ENCODE measurements at regions not wholly inside any gene's neighbourhood (a gene's known extent, or its start where the extent isn't known, plus 50 kb on each side); places are given as distances from the start of the nearest gene placed in this dataset.

DNA sequence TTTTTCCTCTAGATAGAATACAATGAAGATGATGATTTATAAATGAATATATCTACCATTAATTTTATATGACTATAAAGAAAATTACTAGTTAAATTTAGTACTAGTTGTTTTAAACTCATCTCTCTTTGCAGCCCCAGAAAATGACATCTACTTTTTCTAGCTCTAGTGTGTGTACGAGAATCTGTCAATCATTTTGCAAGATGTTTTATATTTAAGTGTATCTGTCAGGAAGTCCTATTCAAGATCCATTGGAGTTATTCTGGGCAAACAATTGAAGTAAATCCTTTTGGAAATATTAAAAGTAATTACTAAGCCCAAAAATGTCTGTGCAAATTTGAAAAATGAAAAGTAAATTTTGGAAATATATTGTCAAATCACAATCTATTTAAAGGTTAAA lies 144.3 kb upstream of the PCDH9 start:
- DNase-seq, result no peak

DNA sequence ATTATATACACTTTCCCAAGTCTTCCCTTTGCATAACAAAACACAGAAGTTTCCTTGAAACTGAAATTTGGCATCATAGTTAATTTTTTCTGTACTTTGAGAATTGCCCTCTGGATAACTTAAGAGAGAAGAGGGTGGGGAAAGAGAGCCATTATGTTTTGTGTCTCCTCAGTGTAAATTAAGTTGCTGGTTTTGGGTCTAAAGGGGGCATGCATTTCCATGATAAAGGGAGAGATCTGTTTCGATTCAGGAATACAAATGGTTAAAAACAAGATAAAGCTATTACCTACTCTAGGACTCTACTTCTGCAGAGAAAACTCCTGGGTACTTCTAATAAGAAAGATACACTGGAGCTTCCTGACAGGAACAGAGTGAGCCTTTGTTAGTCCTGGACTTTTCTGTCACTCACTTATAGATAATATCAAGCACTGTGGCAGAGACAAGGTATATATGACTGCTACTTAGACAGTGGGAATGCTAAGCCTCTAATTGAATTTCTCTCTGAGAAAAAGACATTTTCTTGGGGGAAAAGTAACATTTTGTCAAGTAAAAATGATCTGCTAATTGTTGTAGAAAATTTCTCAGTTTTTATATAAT lies 142.8 kb upstream of the PCDH9 start:
- no peak for DNase-seq

DNA sequence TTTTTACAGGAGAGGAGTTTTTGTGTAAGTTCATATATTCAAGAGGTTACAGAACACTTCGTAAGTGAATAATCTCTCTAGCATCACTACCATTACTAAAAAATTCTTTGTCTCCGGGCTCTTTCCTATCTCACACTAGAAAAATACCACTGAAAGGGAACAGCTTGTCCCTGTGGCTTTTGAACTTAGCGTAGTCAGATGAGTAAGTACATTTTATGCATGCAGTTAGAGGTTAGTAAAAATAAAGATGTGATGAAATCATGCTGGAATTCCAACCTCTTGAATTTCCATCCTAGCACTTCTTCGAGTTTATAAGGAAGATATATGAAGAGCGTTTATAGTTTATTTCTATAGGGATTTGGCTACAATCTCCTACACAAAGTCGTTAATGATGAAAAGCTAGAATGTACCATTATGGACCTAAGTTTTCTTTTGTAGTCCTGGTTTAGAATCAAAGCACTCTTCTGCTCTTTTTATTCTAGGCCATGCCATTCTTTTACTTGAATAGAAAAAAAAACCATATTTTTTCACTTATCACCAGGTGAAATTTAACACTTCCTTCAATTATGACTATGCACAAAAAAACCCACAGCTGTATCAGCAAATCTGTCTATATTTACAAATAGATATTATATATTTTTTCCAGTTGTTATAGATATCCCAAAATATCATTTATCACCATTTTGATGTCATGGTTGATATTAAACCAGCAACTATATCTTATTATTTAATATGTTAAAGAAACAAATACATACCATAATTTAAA lies 139.9 kb upstream of the PCDH9 start:
- no peak for DNase-seq

DNA sequence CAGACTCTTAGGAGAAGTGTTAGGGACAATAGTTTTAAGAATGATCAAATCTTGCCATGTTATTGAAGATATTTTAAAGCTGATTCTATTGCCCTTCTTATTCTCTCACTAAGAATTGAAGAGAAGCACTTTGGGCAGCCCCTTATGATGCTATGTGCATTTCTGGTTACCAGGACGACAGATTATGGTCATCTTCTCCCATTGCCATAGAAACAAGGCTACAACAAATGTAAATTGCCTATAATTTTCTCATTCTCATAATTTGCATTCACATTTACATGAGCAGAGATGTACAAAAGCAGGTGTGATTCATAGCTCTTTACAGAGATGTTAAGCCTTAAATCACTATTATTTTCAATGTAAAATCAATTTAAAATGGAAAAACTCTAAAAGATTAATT lies 137.3 kb upstream of the PCDH9 start:
- DNase-seq, result peak in 1 of 2 experiments; percentile 4

DNA sequence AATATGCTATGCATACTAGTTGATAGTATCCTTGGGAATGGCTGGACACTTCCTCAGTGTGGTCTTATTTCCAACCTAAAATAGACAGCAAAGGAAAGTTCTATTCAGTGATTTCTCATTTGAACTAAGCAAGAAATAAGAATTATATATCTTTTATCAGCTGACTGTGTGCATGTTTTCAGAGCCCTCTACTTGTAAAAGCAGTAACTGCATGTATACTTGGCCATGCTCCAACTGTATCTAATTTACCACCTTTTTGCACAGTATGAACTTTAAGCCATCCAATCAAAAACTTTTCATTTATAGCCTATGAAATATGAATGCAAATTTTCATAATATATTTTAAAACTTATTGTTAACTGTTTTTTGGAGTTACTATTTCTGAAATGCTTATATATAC lies 136.4 kb upstream of the PCDH9 start:
- DNase-seq, result peak in 1 of 2 experiments; percentile 14

DNA sequence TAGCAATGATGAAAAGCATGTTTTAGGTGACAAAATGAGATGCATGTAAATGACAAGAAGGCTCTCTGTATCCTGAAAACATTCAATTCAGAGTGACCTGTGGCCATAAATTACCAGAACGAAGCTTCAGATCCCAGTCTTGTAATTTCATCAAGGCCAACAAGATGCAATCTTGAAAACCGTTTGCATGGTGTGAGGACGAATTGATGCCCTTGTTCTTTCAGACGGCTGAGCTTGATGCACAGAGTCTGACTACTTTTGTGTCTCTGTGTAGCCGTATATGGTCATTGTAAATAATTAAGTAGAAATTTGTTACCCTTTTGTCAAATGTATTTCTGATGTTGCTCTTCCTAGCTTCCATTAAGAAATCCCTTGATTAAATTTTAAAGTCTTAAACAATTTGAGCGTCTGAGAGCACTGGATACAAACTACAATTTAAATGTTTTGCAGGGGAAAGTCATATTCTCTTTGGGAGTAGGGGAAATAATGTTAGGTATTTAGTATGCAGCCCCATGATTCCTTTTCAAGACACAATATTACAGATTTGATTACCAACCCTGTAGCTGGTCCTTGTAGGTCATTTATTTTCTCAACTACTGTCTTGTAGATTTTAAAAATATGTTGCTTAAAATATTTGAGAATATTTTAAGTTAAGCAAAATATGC lies 125.8 kb upstream of the PCDH9 start:
- no peak for DNase-seq

DNA sequence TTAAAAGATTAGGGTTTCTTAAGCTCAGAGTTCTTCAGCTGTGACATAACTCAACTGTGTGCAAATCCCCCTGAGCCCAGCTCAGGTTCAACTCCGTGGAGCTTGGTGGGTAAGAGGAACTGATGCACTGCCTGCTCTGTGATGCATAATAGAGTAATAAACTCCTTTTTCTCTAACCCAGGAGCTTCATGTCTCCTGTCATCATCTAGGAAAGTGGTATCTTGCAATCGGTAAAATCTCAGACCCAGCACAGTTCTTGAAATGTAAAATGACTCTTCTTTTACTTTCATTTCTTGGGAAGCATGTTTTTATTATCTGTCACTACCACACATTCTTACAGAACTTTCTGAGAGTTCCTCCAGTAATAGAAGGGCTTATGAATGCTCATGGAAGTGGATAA lies 123.8 kb upstream of the PCDH9 start:
- no peak for DNase-seq

DNA sequence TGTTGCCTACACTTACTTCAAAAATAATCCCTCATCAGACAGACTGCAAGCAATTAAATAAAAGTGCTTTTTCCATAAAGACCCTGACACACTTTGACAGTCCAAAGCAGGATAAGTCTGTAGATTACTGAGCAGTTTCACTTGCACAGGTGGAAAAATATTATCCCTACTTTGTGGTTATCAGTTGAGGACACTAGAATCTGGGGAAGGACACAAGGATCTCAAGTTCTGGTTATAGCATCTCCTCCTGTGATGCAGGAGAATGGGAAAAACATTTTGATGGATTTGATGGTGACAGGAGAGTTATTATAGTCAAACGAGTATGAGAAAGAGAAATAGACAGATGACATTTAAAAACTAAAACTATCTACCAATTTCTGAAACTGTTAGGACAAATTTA lies 122.9 kb upstream of the PCDH9 start:
- no peak for DNase-seq

DNA sequence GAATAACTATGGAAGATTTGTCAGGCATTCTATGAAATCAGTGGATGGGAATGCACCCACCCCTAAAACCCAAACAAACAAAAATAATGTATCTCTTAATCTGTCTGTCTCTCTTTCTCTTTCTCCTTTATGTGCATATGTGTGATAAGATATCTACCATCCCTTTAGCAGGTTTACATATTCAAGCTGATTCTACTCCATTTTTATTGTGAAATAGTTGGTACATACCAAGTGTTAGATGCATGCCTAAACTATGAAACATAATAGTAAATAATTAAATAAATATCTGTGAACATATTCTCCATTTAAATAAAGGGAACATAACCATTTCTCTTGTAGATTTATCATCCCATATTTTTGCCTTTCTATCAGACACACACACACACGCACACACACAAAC lies 121.8 kb upstream of the PCDH9 start:
- DNase-seq, result no peak

DNA sequence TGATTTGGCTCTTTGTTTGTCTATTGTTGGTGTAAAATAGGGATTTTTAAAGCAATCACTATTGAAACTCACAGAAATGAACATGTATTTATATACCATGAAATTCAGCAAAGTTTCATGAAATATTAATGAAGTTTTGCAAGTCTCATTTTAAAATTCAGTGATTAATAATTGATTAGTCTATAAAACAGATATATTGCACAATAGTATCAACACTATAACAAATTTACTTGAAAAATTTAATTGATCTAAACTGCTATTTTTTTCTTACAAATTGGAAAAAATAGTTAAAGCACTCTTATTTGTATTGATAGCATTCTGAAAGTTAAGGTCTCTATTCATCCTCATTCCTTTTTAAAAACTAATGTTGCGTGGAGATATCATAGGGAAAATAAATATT lies 121.0 kb upstream of the PCDH9 start:
- no peak for DNase-seq

DNA sequence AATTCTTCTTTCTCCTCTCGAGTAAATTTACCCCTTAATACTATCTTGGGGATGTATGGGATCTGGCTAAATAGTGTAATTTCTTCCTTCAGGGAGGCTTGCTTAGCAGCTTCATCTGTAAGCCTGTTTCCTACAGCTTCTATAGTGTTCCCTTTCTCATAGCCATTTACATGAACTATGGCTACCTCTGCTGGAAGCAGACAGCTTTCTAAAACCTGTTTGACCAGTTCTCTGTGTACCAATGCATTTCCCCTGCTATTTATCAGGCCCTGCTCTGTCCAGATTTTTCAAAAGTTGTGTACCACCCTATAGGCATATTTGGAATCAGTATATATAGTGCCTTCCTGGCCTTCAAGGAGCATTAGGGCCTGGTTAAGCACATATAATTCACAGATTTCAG lies 113.6 kb upstream of the PCDH9 start:
- peak in 1 of 2 experiments; percentile 33 for DNase-seq

DNA sequence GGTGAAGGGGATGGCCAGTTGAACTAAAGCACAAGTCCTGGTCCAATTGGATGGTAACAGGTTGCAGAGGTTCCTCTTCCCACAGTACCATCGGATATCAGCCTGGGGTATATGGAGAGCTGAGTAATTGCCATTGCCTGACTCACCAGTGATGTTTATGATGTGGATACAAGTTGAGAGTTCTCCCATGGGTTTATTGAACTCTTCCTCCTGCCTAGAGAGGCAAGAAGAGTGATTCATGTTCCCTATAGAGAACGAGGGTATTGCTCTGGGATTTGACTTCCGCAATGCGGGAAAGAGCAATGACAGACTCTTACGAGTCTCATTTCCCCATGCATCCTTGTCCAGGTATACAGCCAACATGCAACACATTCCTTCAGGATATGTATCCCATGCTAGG lies 111.3 kb upstream of the PCDH9 start:
- DNase-seq, result no peak

DNA sequence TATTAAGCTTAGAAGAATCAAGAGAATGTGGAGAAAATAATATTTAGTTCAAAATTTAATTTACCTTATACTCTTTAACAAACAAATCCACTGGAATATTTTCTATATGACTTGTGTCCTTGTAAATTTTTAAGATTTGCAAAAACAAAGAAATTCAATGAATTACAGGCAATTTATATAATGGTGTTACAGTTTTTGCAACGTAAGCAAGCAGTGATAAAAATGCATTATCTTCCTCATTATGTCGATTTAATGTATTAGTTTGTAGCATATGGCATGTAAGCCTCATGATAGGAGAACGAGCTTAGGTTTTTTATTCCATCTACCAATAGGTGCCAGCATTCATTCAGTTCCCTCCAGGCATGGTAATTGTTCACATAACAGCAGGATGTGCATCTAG lies 100.0 kb upstream of the PCDH9 start:
- no peak for DNase-seq

DNA sequence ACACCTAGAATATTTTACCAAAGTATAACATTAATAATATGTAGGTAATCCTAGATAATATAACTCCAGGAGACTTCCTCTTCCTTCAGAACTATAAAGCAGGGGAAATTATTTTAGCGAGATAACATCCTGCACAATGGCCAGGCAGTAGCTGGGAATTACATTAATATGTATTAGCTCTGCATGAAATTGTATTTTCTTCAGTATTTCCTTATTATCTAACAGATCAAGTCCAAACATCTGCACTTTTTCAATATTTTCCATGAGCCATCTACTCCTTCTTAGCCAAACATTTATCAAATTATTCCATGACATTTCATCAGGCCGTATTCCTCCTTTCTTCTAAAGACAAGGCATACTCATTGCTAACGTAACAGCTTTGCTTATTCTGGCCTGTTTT lies 98.8 kb upstream of the PCDH9 start:
- no peak for DNase-seq

DNA sequence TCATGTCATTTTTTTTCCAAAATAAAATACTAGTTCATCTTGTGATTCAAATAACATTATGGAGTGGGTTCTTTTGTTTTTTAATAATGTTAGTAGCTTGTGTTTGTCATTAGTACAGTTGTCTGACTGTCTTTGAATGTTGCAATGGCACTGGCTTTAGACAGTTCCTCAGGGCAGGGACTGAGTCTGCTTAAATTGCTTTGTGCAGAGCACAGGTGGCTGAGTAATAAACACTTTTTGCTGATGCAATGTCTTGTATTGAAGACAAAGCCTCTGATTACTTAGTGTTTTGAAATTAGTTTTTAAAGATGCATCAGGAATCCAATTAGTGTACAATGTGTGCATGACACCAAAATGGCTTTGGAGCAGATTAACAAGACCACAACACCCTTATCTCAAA lies 88.7 kb upstream of the PCDH9 start:
- DNase-seq, result no peak

DNA sequence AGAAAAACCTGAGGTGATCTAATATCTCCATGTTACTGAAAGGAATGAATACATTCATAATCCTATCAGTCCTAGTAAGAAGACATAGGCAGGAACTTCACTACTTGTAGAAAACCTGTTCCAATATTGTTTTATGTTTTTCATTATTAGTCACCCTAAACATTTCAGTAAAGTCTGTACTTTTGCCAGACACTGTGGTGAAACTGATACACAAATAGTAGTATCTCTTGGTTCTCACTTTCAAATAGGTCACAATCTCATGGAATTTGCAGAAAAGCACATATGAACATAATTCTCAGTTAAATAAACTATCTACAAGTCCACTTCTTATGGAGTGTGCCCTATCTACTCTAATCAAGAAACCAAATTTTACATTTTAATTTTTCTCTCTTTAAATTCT lies 88.3 kb upstream of the PCDH9 start:
- no peak for DNase-seq

DNA sequence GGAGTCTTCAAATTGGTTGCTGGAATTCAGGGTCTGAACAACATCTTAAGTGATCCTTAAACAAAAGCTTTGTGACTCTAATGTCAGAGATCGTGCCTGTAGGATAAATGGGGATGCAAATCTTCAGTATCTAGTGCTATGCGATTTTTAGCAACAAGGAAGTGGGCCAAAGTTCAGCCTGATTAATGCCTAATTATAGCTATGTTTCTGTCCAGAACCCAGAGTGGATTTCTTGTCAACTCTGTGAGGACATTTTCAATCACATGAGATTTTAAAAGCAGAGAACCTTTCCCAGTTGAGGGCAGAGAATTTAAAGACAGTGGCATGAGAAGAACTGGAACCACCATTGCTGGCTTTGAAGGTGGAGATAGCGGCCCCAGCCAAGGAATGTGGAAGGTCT lies 84.3 kb upstream of the PCDH9 start:
- DNase-seq, result no peak

DNA sequence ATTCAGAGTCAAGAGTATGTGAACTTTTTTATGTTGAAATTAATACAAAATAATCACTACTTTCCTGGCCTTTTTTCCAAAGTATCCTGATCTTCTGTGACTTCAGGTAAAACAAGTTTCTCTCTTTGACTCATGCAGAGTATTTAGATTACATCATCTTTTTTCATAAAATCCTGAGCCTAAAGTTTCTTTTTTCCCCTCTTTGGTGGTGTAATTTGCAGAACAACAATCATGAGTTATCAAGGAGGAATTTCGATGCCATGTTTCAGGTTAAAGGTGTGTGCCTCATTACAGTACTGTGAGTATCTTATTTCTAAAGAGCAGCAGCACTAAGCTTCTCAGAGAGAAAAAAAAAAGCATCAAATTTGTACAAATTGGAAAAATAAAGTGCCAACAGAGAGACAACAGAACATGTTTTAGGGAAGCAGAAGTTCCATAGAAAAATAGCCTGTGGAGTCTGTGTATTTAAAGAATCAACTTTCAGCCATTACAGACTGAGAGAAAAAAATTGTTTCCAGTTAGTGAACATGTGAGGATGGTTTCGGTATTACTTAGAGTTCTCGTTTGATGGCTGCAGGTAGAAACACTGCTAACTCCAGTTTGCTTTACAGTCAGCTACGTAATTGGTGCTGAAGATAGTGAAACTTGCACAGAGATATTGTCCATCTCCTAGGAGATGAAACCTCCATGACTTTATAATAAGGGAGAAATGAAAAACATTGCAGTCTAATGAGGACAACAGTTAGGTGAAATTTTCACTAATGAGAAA lies 78.1 kb upstream of the PCDH9 start:
- DNase-seq, result no peak

DNA sequence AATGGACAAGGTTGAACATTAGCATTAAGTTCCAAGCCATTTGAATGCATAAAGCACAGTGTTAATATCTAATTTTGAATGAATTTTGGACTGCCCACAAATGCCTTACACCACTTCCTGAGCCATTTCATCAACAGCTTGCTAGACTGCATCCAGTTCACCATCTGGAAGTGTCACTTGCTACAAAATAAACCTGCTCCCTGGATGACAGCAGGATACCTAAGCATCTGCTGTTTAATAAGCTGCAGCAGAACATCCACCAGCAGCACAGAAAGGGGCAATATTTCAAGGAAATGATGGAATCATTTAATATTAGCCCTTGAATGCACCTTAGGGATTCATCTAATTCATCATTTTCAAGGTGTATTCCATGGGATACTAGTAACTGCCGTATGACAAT lies 76.6 kb upstream of the PCDH9 start:
- DNase-seq, result peak in 1 of 2 experiments; percentile 38

DNA sequence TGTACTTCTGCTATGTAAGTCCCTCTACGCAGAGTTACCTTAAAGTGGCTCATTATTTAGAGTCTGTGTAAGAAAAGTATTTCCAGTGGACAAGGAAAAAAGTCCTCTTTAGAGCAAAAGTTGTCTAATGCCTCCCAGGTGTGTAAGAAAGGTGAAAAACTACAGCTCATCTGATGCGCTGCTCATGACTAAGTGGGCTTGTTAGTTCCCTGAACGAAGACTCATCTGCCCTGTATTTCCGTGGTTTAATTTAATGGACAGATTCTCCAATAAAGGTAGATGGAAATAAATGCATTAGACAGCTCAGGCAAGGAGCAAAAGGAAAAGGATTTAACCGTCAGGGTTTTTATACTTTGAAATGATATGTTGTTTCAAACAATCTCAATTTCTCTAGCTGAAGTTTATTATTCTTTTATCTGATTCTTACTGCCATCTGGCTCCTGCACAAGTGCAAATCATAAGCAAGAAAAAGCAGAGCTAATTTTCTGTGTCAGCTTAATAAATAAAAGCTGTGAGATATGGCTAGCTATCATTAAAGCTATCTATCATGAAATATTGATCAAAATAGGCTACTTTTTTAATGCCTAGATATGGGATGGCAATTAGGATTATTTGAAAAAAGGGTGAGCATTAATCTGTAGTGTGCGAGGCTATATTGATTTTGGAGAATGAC lies 73.7 kb upstream of the PCDH9 start:
- no peak for DNase-seq

DNA sequence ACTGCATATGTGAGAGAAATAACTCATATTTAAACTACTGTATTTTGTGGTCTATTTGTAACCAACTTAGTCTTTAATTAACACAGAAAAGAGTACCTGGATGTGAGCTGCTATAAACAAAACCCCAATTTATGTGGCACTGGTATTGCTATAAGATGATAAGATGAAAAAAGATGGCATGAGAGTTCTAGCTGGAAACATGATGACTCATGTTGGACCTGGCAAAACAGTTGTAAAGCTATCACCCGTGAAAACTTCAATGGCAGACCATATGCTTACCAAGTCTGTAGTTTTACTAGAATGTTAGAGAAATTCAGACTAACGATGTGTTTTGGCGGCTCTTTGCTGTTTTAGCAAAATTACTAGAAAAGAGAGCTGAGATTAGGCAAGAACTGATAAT lies 69.6 kb upstream of the PCDH9 start:
- no peak for DNase-seq

DNA sequence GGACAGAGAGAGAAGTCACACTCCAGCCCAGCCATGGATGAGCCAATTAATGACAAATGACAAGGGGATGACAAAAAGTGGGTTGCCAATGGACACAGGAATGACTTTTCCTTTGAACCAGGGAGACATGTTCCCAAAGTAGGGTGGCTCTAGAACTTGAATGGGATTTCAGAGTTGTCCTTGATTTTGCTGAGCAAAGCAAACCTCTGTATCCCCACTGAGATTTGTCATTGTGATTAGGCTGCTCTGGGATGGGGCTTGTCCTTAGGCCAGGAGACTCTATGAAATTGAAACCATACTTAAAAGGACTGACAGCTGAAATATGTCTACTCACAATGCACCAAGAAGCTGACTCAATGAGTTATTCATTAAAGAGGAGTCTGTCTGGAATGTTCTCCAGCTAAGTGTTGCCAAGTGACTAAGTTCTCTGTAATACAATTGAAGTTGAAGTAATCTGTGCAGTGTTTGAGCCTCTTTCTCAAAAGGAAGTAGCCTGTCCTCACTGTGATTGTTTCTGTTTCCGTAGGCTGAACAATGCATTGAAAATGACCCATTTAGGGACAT lies 69.0 kb upstream of the PCDH9 start:
- DNase-seq, result no peak

DNA sequence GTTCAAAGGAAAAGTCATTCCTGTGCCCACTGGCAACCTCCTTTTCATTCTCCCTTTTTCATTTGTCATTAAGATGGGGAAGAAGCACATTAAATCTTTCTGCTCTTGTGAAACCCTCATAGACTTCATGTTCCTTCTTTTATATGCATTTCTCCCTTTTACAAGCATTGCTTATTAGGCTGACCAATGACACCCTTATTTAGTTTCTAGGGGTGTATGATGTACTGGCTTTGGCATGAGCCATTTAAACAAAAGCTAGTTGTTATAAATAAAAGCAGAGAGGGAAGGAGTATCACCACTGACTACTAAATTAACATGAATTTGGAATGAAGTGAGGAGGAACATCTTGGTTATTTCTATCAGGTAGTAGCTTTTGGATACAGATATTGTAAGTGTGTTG lies 68.2 kb upstream of the PCDH9 start:
- DNase-seq, result no peak
